Mesenchymal stem cell (in vitro differentiated cells and primary cell): ENCODE measurements at regions not wholly inside any gene's neighbourhood (a gene's known extent, or its start where the extent isn't known, plus 50 kb on each side); places are given as distances from the start of the nearest gene placed in this dataset.

ENCODE experiments used
- DNase-seq: peaks from one replicate; pipeline ENCODE4 v3.0.0-alpha.2; 2013
- H2AFZ ChIP-seq: one replicate; pipeline ENCODE4 v1.6.1; 2013; ENCODE audit warnings: low read depth, mild to moderate bottlenecking, control low read depth, inconsistent platforms, low read length, moderate library complexity
- H2AK5ac ChIP-seq: 2 replicates; pipeline ENCODE4 v1.6.1; 2013; ENCODE audit warnings: low read length, moderate library complexity, mild to moderate bottlenecking, inconsistent platforms; ENCODE audit not compliant: severe bottlenecking
- H2BK120ac ChIP-seq: one replicate; pipeline ENCODE4 v1.6.1; 2013; ENCODE audit warnings: low read depth, mild to moderate bottlenecking, inconsistent platforms, low read length, moderate library complexity
- H2BK12ac ChIP-seq, 2 experiments: one replicate each; pipeline ENCODE4 v1.6.1; 2013; ENCODE audit warnings: inconsistent platforms in 2 of 2, low read length in 2 of 2, mild to moderate bottlenecking in 2 of 2, moderate library complexity in 2 of 2, control low read depth in 1 of 2
- H2BK15ac ChIP-seq: one replicate; pipeline ENCODE4 v1.6.1; 2013; ENCODE audit warnings: mild to moderate bottlenecking, low read depth, inconsistent platforms; ENCODE audit not compliant: poor library complexity, severe bottlenecking
- H2BK5ac ChIP-seq: 2 replicates; pipeline ENCODE4 v1.6.1; 2013; ENCODE audit warnings: low read depth, mild to moderate bottlenecking, low read length, control low read depth, inconsistent platforms; ENCODE audit not compliant: poor library complexity, severe bottlenecking
- H3K14ac ChIP-seq, 2 experiments: one replicate each; pipeline ENCODE4 v1.6.1; 2013; ENCODE audit warnings: inconsistent platforms in 2 of 2, low read length in 2 of 2, control low read depth in 1 of 2, mild to moderate bottlenecking in 1 of 2, moderate library complexity in 1 of 2
- H3K18ac ChIP-seq, 2 experiments: one replicate each; pipeline ENCODE4 v1.6.1; 2013; ENCODE audit warnings: inconsistent platforms in 2 of 2, low read length in 2 of 2, control low read depth in 1 of 2, low read depth in 1 of 2, mild to moderate bottlenecking in 1 of 2
- H3K23ac ChIP-seq, 2 experiments: one replicate each; pipeline ENCODE4 v1.6.1; 2013; ENCODE audit warnings: inconsistent platforms in 2 of 2, low read length in 2 of 2, mild to moderate bottlenecking in 2 of 2, moderate library complexity in 2 of 2, control low read depth in 1 of 2
- H3K27ac ChIP-seq: 2 replicates; pipeline ENCODE4 v1.5.1; 2013; ENCODE audit warnings: mild to moderate bottlenecking, moderate library complexity, low read length, control low read depth, inconsistent platforms; ENCODE audit not compliant: poor library complexity, severe bottlenecking
- H3K27me3 ChIP-seq, 2 experiments: 2 replicates each; pipeline versions ENCODE4 v1.6.1 to v1.7.0; 2013; ENCODE audit warnings: low read length in 2 of 2, mild to moderate bottlenecking in 2 of 2, moderate library complexity in 2 of 2, control low read depth in 1 of 2, inconsistent platforms in 1 of 2; ENCODE audit not compliant: control insufficient read depth in 1 of 2, insufficient read depth in 1 of 2
- H3K36me3 ChIP-seq, 2 experiments: 2 replicates each; pipeline versions ENCODE4 v1.6.1 to v1.7.0; 2013; ENCODE audit warnings: low read length in 2 of 2, control low read depth in 1 of 2, inconsistent platforms in 1 of 2, low read depth in 1 of 2, mild to moderate bottlenecking in 1 of 2; ENCODE audit not compliant: insufficient read depth in 2 of 2, control insufficient read depth in 1 of 2
- H3K4ac ChIP-seq, 2 experiments: one replicate each; pipeline ENCODE4 v1.6.1; 2013; ENCODE audit warnings: inconsistent platforms in 2 of 2, low read length in 2 of 2, mild to moderate bottlenecking in 2 of 2, moderate library complexity in 2 of 2, control low read depth in 1 of 2, low read depth in 1 of 2
- H3K4me1 ChIP-seq: 2 replicates; pipeline ENCODE4 v1.6.1; 2013; ENCODE audit warnings: low read depth, low read length, control low read depth; ENCODE audit not compliant: control insufficient read depth, insufficient read depth
- H3K4me2 ChIP-seq: 2 replicates; pipeline ENCODE4 v1.6.1; 2013; ENCODE audit warnings: low read length, mild to moderate bottlenecking, inconsistent platforms; ENCODE audit not compliant: poor library complexity, severe bottlenecking
- H3K4me3 ChIP-seq, 2 experiments: 2 replicates each; pipeline versions ENCODE4 v1.5.1 to v1.7.0; 2013; ENCODE audit warnings: low read length in 2 of 2, mild to moderate bottlenecking in 2 of 2, control low read depth in 1 of 2, low read depth in 1 of 2; ENCODE audit not compliant: insufficient read depth in 1 of 2
- H3K79me1 ChIP-seq: replicated peaks from 2 replicates; pipeline ENCODE4 v1.6.1; 2013; ENCODE audit warnings: mild to moderate bottlenecking, control low read depth, low read length, inconsistent platforms; ENCODE audit not compliant: poor library complexity, severe bottlenecking
- H3K9ac ChIP-seq: 2 replicates; pipeline ENCODE4 v1.7.0; 2013; ENCODE audit warnings: mild to moderate bottlenecking, low read length, moderate library complexity
- H3K9me3 ChIP-seq: 2 replicates; pipeline ENCODE4 v1.7.0; 2013; ENCODE audit warnings: mild to moderate bottlenecking, low read length; ENCODE audit not compliant: control insufficient read depth
- H4K8ac ChIP-seq: one replicate; pipeline ENCODE4 v1.6.1; 2013; ENCODE audit warnings: inconsistent platforms, mild to moderate bottlenecking, low read length, moderate library complexity
- H4K91ac ChIP-seq: one replicate; pipeline ENCODE4 v1.6.1; 2013; ENCODE audit warnings: mild to moderate bottlenecking, low read length, inconsistent platforms
- WGBS: methylation state at CpG from one replicate; pipeline ENCODE4 v1.1.7; 2013; ENCODE audit warnings: mixed read lengths; 5-methylcytosine and 5-hydroxymethylcytosine counted together

DNA sequence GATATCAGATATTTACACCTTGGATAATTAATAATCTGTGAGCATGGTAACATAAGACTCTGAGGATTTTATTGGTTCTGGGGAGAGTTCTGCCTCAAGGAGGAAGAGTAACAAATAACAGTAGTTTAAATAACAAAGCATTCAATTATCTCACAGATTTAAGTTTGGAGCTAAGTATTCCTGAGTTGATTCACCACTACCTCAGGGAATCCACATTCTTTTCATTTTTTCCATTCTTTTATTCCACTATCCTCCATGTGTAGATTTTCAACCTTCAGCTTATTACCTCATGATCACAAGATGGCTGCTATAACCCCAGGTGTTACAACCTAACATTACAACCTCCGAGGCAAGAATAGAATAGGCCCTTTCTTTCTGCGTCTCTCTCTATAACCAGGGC is 252.2 kb upstream of the TOX3 start:
- no peak overlapping the region for H4K91ac ChIP-seq
- no peak overlapping the region for H2BK12ac ChIP-seq
- H4K8ac ChIP-seq = no peak overlapping the region
- no peak overlapping the region for H3K23ac ChIP-seq
- no peak overlapping the region for H3K4me2 ChIP-seq
- H2BK5ac ChIP-seq = no peak overlapping the region
- H3K4me1 ChIP-seq = no peaks in the 10 kb centered on the region
- H3K79me1 ChIP-seq = no peaks in the 10 kb centered on the region
- no peaks in the 10 kb centered on the region for H3K36me3 ChIP-seq
- DNase-seq = no peak
- H2BK120ac ChIP-seq = no peak overlapping the region
- no peak overlapping the region for H2AFZ ChIP-seq
- no peak overlapping the region for H3K27ac ChIP-seq
- 77% methylated on average over 2 of the region's 2 CpGs for WGBS
- no peak overlapping the region for H3K4me3 ChIP-seq
- no peak overlapping the region for H3K9ac ChIP-seq
- H3K27me3 ChIP-seq = no peaks in the 10 kb centered on the region
- no peak overlapping the region for H3K14ac ChIP-seq
- H3K9me3 ChIP-seq = peaks cover 4% of the 10 kb centered on the region
- H3K18ac ChIP-seq = no peak overlapping the region
- H2BK15ac ChIP-seq = no peak overlapping the region
- no peak overlapping the region for H2AK5ac ChIP-seq
- no peak overlapping the region for H3K4ac ChIP-seq

DNA sequence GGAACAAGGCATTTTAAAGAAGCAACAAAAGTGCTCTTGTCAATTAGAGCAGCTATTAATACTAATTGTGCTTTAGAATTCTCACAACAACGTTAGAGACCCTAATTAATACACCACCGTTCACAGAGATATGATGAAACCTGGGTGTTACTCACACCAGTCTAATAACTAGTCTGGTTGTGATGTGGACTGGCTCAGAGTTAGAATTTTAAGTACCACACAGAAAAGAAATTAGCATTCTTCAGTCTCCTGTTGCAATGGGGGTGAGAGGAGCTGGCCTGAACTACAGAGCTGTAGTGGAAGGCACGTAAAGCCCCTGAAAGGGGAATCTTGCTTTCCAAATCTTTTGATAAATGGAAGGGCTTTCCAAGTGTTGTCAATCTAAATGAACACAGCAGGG is 240.8 kb upstream of the TOX3 start:
- no peaks in the 10 kb centered on the region for H3K9me3 ChIP-seq
- H2BK5ac ChIP-seq = no peak overlapping the region
- H3K18ac ChIP-seq = no peak overlapping the region
- no peak for DNase-seq
- H2AFZ ChIP-seq = no peak overlapping the region
- no peaks in the 10 kb centered on the region for H3K4me1 ChIP-seq
- no peak overlapping the region for H3K4me3 ChIP-seq
- no peak overlapping the region for H3K27ac ChIP-seq
- H3K36me3 ChIP-seq = no peaks in the 10 kb centered on the region
- no peak overlapping the region for H4K91ac ChIP-seq
- H2BK12ac ChIP-seq = no peak overlapping the region
- H3K23ac ChIP-seq = no peak overlapping the region
- H3K4me2 ChIP-seq = no peak overlapping the region
- no peak overlapping the region for H3K4ac ChIP-seq
- H3K27me3 ChIP-seq = no peaks in the 10 kb centered on the region
- no peak overlapping the region for H2AK5ac ChIP-seq
- H2BK120ac ChIP-seq = no peak overlapping the region
- no peaks in the 10 kb centered on the region for H3K79me1 ChIP-seq
- no peak overlapping the region for H4K8ac ChIP-seq
- no peak overlapping the region for H3K9ac ChIP-seq
- no peak overlapping the region for H2BK15ac ChIP-seq
- WGBS = 86% methylated on average over 1 of the region's 3 CpGs
- no peak overlapping the region for H3K14ac ChIP-seq

DNA sequence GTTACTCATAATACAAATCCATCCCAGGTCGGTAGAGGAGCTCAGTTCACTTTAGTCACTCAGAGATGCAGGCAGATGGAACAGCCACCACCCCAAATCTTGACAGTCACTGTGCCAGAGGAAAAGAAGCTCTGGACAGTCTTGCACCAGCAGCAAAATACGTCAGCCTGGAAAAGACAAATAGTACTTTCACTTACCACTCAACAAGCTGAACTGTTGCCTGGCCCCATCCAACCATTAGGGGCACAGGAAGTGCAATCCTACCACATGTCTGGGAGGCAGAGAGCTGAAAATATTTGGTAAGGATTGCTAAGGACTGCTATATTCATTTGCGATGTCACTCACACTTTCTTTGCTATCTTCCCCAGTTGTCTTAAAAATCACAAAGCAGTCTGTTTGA is 239.1 kb upstream of the TOX3 start:
- no peak overlapping the region for H3K14ac ChIP-seq
- no peak for DNase-seq
- no peaks in the 10 kb centered on the region for H3K4me1 ChIP-seq
- H3K23ac ChIP-seq = no peak overlapping the region
- H2AK5ac ChIP-seq = no peak overlapping the region
- H3K36me3 ChIP-seq = no peaks in the 10 kb centered on the region
- whole genome bisulfite sequencing = 65% methylated on average over 3 of the region's 3 CpGs
- no peaks in the 10 kb centered on the region for H3K9me3 ChIP-seq
- H3K79me1 ChIP-seq = no peaks in the 10 kb centered on the region
- H2BK5ac ChIP-seq = no peak overlapping the region
- H2BK15ac ChIP-seq = no peak overlapping the region
- H3K4me3 ChIP-seq = no peak overlapping the region
- H3K4ac ChIP-seq = no peak overlapping the region
- H3K4me2 ChIP-seq = no peak overlapping the region
- no peak overlapping the region for H3K27ac ChIP-seq
- no peak overlapping the region for H4K8ac ChIP-seq
- no peak overlapping the region for H2BK12ac ChIP-seq
- H3K9ac ChIP-seq = no peak overlapping the region
- no peak overlapping the region for H3K18ac ChIP-seq
- H4K91ac ChIP-seq = no peak overlapping the region
- H3K27me3 ChIP-seq = no peaks in the 10 kb centered on the region
- H2AFZ ChIP-seq = no peak overlapping the region
- H2BK120ac ChIP-seq = no peak overlapping the region

DNA sequence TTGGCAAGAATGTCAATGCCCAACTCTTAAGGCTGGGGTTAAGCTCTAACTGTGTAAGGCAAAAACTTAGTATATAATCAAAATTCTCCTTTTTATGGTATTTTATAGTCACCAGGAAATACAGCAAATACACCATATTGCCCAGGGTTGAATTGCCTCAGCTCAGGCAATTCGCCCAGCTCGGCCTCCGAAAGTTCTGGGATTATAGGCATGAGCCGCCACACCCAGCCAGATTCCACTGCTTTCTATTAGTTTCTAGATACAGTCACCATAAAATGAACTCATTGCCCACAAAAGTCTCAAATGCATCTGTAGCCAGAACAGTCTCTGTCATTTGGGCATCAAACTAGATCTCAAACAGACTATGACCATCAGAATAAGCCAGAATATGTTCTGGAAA is 238.7 kb upstream of the TOX3 start:
- H3K14ac ChIP-seq = no peak overlapping the region
- H3K4me1 ChIP-seq = no peaks in the 10 kb centered on the region
- no peaks in the 10 kb centered on the region for H3K27me3 ChIP-seq
- H3K36me3 ChIP-seq = no peaks in the 10 kb centered on the region
- H3K79me1 ChIP-seq = no peaks in the 10 kb centered on the region
- no peak overlapping the region for H4K91ac ChIP-seq
- no peak overlapping the region for H2BK15ac ChIP-seq
- H2AFZ ChIP-seq = no peak overlapping the region
- no peak overlapping the region for H4K8ac ChIP-seq
- no peak overlapping the region for H3K4me3 ChIP-seq
- H2BK120ac ChIP-seq = no peak overlapping the region
- no peak overlapping the region for H2BK5ac ChIP-seq
- H3K23ac ChIP-seq = no peak overlapping the region
- H3K27ac ChIP-seq = no peak overlapping the region
- no peak overlapping the region for H3K4ac ChIP-seq
- no peak for DNase-seq
- 94% methylated on average over 4 of the region's 4 CpGs for WGBS
- no peak overlapping the region for H3K4me2 ChIP-seq
- no peak overlapping the region for H3K9ac ChIP-seq
- H3K18ac ChIP-seq = no peak overlapping the region
- H3K9me3 ChIP-seq = no peaks in the 10 kb centered on the region
- H2AK5ac ChIP-seq = no peak overlapping the region
- H2BK12ac ChIP-seq = no peak overlapping the region
